Lower leg skin (tissue), 3 donors: ENCODE measurements at regions not wholly inside any gene's neighbourhood (a gene's known extent, or its start where the extent isn't known, plus 50 kb on each side); places are given as distances from the start of the nearest gene placed in this dataset.

Experiments used
- POLR2A ChIP-seq, 2 donors: fragments of 450-650 bp; IDR thresholded peaks; one replicate each; pipeline ENCODE4 v1.6.1; 2016 to 2017; ENCODE audit warnings: antibody characterized with exemption in 2 of 2, mild to moderate bottlenecking in 1 of 2, moderate library complexity in 1 of 2
- TF ChIP-seq, protein P1 (sequence below), 3 donors: fragments of 450-650 bp; IDR thresholded peaks; one replicate each; pipeline ENCODE4 v1.5.1; 2016; ENCODE audit warnings: antibody characterized with exemption in 3 of 3, mild to moderate bottlenecking in 3 of 3, moderate library complexity in 2 of 3

DNA sequence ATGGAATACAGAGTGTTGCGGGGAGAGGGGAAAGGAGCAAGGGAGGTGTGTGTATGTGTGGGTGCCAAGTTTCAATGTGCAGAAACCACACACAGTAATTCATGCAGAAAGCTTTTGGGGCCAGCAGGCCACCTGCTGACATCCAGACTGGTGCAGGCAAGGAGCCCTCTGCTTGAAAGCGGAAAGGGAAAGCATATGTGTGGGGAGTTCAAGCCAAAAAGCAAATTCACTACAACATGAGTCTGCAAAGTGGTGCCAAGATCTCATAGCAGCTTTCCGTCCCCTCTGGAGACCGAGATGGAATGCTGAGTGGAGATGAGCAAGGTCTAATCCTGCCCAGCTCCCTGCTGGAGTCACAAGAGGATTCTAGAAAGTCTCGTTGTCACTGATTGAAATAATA, 159.7 kb upstream of the VLDLR start:
- TF ChIP-seq, protein P1, sequence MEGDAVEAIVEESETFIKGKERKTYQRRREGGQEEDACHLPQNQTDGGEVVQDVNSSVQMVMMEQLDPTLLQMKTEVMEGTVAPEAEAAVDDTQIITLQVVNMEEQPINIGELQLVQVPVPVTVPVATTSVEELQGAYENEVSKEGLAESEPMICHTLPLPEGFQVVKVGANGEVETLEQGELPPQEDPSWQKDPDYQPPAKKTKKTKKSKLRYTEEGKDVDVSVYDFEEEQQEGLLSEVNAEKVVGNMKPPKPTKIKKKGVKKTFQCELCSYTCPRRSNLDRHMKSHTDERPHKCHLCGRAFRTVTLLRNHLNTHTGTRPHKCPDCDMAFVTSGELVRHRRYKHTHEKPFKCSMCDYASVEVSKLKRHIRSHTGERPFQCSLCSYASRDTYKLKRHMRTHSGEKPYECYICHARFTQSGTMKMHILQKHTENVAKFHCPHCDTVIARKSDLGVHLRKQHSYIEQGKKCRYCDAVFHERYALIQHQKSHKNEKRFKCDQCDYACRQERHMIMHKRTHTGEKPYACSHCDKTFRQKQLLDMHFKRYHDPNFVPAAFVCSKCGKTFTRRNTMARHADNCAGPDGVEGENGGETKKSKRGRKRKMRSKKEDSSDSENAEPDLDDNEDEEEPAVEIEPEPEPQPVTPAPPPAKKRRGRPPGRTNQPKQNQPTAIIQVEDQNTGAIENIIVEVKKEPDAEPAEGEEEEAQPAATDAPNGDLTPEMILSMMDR (IDR thresholded peaks at IDR 0.05) = no peak
- TF ChIP-seq POLR2A (IDR thresholded peaks at IDR 0.05) = no peak
